NCI-H1436 treated with DMSO at 0.1 percent for 48 hours (cell line): ENCODE measurements at regions not wholly inside any gene's neighbourhood (a gene's known extent, or its start where the extent isn't known, plus 50 kb on each side); places are given as distances from the start of the nearest gene placed in this dataset.
"Not testable (repeated sequence)": the region's sequence is repeated elsewhere in the genome, so short reads cannot be mapped to it uniquely, and the experiment has no call there.

Experiments
- DNase-seq: peaks from one replicate; lab custom pipeline; 2025; lab: John Stamatoyannopoulos, UW

DNA sequence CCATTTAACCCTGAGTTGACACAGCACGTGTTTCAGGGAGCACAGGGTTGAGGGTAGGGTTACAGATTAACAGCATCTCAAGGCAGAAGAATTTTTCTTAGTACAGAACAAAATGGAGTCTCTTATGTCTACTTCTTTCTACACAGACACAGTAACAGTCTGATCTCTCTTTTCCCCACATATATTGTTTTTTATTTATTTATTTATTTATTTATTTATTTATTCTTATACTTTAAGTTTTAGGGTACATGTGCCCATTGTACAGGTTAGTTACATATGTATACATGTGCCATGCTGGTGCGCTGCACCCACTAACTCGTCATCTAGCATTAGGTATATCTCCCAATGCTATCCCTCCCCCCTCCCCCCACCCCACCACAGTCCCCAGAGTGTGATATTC is 1725.6 kb downstream of the BRINP3 start:
- DNase-seq = not testable (repeated sequence)

DNA sequence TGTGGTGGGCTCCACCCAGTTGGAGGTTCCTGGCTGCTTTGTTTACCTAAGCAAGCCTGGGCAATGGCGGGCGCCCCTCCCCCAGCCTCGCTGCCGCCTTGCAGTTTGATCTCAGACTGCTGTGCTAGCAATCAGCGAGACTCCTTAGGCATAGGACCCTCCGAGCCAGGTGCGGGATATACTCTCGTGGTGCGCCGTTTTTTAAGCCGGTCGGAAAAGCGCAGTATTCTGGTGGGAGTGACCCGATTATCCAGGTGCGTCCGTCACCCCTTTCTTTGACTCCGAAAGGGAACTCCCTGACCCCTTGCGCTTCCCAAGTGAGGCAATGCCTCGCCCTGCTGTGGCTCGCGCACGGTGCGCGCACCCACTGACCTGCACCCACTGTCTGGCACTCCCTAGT is 1719.9 kb downstream of the BRINP3 start:
- DNase-seq = not testable (repeated sequence)

DNA sequence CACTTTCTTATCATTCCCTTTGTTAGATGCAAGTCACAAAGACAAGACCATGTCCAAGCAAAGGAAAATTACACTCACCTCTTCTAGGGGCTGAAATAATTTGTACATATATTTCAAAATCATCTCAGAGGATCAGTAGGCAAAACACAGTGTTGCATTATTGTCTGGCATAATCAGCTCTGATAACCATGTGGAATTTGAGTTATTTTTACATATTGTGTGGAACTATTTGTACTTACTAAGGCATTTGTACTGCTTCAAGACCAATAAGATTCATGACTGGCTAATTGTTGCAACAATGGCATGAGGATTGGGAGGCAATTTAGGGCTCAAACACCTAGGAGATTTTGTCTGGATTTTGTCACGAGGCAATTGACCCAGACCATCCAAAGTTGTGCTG is 1716.4 kb downstream of the BRINP3 start:
- DNase-seq = no peak

- DNase-seq = no peak
Observed at GRCh38 chr1:188762166-188762743, 1715.4 kb downstream of the BRINP3 start.

- no peak for DNase-seq
Observed at GRCh38 chr1:188763541-188763940, 1714.1 kb downstream of the BRINP3 start.

DNA sequence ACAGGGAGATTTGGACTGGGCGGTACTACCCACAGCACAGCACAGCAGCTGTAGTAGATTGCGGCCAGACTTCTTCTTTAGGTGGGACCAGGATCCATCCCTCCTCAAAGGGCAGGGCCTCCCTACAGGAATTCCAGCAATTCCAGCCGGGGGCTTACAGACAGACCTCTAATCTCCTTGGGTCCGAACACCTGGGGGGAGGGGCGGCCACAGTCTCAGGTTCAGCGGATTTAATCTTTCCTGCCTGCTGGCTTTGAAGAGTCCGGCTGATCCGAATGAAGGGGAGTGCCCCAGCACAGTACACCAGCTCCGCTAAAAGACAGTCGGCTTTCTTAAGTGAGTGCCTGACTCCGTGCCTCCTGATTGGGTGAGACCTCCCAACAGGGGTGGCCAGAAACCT is 1708.5 kb downstream of the BRINP3 start:
- no peak for DNase-seq

DNA sequence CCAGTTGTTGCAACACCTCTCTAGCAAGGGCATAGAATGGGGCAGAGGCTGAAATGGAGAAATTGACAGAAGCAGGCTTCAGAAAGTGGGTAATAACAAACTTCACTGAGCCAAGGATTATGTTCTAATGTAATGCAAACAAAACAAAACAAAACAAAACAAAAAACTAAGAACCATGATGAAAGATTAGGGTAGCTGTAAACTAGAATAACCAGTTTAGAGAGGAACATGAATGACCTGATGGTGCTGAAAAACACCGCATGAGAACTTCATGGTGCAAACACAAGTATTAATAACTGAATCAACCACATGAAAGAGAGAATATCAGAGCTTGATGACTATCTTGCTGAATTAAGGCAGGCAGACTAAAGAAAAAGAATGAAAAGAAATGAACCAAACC is 1707.7 kb downstream of the BRINP3 start:
- no peak for DNase-seq

- no peak for DNase-seq
Observed at GRCh38 chr1:188778578-188778977, 1699.1 kb downstream of the BRINP3 start.

- DNase-seq = no peak
Observed at GRCh38 chr1:188782220-188782841, 1695.3 kb downstream of the BRINP3 start.

DNA sequence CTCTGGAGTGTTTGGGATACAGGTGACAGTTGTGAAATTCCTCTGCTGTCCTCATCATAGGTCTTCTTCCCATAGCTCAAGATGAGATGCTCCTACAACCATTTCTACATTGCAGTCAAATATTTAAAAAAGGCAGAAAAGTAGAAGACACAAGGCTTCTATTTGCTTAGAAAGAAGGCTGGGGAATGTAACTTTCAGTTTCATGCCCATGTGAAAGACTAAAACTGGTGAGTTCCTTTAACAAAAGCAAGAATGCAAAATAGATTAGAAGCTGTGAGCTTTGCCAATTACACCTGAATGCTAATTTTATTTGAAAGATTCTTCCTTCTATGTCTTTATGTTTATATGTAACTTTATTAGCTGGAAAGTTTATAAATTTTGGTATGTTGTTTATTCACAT is 1682.7 kb downstream of the BRINP3 start:
- DNase-seq = no peak

GRCh38 chr1:188812153-188812552 is 1665.5 kb downstream of the BRINP3 start:
- DNase-seq = not testable (repeated sequence)

DNA sequence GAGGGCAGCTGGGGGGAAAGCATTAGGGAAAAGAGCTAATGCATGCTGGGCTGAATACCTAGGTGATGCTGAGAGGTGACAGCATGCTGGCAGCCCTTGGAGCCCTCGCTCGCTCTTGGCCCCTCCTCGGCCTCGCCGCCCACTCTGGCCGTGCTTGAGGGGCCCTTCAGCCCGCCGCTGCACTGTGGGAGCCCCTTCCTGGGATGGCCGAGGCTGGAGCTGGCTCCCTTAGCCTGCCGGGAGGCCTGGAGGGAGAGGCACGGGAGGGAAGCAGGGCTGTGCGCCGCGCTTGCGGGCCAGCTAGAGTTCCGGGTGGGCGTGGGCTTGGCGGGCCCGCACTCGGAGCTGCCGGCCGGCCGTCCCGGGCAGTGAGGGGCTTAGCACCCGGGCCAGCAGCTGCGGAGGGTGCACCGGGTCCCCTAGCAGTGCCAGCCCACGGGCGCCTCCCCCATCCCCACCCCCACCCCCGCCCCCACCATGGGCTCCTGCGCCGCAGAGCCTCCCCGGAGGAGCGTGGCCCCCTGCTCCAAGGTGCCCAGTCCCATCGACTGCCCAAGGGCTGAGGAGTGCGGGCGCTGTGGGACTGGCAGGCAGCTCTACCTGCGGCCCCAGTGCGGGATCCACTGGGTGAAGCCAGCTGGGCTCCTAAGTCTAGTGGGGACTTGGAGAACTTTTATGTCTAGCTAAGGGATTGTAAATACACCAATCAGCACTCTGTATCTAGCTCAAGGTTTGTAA is 1664.7 kb downstream of the BRINP3 start:
- not testable (repeated sequence) for DNase-seq

GRCh38 chr1:188817814-188818213 is 1659.8 kb downstream of the BRINP3 start:
- no peak for DNase-seq

- DNase-seq = no peak
Observed at GRCh38 chr1:188822248-188822647, 1655.4 kb downstream of the BRINP3 start.

DNA sequence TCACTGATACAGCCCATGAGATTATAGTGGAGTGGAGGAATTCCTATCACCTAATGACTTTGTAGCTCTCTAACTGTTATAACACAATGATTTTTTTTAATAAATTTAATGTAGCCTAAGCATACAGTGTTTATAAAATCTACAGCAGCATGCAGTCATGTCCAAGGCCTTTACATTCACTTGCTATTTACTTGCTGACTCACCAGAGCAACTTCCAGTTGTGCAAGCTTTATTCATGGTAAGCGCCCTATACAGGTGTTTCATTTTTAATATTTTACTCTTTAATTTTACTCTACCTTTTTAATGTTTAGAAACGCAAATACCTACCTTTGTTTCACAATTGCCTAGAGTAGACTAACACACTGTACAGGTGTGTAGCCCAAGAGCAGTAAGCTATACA is 1652.2 kb downstream of the BRINP3 start:
- no peak for DNase-seq

DNA sequence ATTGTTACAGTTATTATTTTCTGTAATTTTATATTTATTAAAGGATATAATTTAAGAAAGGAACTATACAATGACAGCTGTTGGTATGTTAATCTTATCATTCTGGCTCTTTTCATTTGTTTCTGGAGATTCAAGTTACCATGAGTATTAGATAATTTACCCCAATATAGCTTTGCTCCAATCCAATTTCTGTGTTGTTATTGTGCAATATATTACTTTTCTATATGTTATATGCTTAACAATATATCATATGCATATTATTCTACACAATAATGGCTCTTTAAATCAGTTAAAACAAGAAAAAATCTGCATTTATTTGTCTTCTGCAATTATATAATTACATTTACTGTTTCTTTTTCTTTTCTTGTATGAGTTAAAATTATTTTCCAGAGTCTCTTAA is 1650.9 kb downstream of the BRINP3 start:
- DNase-seq = no peak

DNA sequence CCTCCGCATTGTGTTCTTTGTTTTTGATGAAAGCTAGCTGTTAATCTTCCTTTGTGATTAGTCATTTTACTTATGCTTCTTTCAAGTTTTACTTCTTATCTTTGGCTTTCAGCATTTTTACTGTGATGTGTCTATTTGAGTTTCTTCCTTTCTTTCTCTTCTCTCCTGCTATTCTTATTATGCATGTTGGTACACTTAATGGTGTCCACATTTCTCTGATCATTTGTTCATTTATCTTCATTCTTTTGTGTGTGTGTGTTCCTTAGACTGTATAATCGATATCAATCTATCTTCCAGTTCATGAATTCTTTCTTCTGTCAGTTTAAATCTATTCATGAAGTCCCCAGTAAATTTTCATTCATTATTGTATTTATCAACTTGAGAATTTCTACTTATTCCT is 1650.3 kb downstream of the BRINP3 start:
- DNase-seq = no peak

DNA sequence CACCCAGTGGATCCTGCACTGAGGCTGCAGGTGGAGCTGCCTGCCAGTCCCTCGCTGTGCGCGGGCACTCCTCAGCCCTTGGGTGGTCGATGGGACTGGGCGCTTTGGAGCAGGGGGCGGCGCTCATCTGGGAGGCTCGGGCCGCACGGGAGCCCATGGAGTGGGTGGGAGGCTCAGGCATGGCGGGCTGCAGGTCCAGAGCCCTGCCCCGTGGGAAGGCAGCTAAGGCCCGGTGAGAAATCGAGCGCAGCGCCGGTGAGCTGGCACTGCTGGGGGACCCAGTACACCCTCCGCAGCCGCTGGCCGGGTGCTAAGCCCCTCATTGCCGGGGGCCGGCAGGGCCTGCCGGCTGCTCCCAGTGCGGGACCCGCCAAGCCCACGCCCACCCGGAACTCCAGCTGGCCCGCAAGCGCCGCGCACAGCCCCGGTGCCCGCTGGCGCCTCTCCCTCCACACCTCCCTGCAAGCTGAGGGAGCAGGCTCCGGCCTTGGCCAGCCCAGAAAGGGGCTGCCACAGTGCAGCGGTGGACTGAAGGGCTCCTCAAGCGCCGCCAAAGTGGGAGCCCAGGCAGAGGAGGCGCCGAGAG is 1636.5 kb downstream of the BRINP3 start:
- DNase-seq = not testable (repeated sequence)

DNA sequence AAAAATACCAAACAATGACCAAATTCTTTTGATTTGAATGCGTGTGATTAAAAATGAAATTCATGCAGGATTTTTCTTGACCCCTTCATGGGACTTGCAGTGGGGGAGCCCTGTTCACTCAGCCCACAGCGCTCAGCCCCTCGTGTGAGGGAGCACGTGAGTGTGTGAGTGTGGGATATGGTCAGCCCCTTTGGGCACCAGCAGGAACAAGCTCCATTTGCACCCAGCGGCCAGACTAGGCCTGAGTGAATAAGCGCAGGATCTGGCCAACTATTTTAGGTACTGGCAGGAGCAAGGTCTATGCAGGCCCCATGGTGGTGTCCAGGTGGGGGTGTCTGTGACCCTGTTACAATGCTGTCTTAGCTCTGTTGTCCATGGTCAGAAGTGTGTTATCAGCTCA is 1631.2 kb downstream of the BRINP3 start:
- DNase-seq = no peak

- DNase-seq = no peak
Observed at GRCh38 chr1:188857526-188858087, 1620.1 kb downstream of the BRINP3 start.

DNA sequence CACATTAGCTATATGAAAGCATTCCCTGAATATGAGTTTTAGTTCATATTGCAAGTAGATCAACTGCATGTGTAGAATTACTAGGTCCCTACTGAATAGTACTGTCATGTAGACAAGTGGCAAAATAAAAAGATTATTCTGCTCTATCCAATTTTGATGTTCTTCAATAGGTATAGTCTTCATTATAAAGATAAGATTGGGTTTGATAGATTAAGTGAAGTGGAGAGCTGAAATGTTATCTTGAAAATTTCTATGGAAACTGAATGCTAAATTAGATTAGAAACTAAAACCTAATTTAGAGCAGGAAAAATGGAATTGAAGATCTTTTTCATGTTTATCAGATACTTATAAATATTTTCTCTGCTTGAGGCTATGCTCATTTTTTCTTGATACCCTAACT is 1610.0 kb downstream of the BRINP3 start:
- DNase-seq = no peak

DNA sequence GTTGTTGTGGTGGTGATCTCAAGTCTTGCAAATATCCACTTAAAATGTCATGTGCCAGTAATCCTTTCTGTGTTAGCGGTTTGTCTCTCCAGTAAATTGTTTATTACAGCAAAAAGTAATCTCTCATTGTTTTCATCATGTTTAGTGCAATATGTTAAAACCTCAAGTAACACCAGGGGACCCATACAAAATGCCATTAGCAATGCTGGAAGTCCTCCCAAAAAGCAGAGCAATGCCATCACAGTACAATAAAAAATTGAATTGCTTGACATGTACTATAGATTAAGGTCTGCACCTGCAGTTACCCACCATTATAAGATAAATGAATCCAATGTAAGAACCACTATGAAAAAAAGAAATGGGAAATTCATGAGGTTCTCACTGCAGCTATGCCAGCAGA is 1606.5 kb downstream of the BRINP3 start:
- no peak for DNase-seq

DNA sequence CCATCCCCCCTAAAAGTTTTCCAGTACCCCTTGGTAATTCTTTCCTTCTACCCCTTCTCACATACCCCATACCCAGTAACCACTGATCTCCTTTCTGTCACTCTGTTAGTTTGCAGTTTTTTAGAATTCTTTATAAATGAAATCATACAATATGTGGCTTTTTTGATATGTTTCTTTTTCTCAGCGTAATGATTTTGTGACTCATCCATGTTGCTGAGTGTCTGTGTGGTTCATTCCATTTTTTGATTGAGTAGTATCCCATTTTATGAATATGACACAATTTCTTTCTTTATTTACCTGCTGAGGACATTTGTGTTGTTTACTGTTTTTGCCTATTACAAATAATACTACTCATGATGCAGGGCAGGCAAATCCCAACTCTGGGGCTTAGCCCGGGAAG is 1605.3 kb downstream of the BRINP3 start:
- DNase-seq = no peak
